HG03280 (cell line): ENCODE measurements at regions not wholly inside any gene's neighbourhood (a gene's known extent, or its start where the extent isn't known, plus 50 kb on each side); places are given as distances from the start of the nearest gene placed in this dataset.

Experiments used
- ATAC-seq: cut with Tn5 transposase; IDR thresholded peaks from one replicate; pipeline ENCODE4 v1.9.1; 2021; ENCODE audit warnings: mild to moderate bottlenecking, moderate library complexity; ENCODE audit not compliant: unreplicated experiment

DNA sequence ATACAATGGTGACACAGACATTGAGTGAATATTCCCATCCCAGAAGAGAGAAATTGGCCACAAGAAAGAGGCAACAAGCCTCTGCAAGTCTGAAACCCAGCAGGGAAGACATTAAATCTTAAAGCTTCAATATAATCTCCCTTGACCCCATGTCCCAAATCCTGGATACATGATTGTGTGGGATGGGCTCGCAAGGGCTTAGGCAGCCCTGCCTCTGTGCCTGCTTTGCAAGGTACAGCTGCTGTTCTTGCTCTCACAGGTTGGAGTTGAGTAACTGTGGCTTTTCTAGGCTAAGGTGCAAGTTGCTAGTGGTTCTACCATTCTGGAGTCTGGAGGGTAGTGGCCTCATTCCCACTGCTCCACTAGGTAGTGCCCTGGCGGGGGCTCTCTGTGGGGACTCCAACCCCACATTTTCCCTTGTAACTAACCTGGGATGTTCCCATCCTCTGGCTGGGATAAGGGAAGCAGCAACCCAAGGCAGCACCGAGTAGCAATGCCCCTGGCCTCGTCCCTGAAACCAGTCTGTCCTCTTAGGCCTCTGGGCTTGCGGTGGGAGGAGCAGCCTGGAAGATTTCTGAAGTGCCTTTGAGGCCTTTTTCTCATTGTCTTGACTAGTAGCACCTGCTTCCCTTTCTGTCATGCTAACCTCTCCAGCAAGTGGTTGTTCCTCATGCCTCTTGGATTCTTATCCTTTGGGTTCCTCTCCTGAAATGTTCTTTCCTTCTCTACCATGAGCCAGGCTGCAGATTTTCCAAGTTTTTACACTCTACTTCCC lies 90.0 kb downstream of the FAM174B start:
- ATAC-seq = no peak

DNA sequence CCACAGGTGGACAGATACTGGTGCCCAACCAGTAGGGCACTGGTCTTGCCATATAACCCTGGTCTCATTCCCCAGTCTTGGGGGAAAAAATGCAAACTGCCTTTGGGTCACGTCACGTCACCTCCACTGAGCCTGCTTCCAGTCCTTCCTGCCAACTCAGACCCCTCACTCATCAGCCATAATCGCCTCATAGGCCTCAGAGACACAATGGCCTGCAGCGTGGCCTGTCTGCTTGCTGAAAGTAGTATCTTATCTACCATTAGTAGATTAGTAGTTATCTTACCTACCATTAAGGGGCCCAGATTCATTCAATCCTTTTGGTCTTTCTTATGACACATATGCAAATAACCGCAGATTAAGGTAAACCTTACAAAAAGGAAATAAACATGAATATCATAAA lies 93.8 kb downstream of the FAM174B start:
- ATAC-seq = no peak

DNA sequence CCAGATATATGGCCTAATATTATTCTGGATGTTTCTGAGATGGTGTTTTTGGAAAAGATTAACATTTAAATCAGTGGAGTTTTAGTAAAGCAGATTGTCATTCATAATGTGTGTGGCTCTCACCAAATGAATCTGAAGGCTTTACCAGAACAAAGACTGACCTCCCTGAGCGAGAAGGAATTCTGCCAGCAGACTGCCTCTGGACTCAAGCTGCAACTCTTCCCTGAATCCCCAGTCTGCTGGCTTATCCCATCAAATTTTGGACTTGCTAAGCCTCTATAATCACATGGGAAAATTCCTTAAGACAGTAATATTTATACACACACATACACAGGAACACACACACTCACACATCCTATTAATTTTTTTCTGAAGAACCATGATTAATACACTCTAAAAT lies 102.3 kb downstream of the FAM174B start:
- no peak for ATAC-seq

DNA sequence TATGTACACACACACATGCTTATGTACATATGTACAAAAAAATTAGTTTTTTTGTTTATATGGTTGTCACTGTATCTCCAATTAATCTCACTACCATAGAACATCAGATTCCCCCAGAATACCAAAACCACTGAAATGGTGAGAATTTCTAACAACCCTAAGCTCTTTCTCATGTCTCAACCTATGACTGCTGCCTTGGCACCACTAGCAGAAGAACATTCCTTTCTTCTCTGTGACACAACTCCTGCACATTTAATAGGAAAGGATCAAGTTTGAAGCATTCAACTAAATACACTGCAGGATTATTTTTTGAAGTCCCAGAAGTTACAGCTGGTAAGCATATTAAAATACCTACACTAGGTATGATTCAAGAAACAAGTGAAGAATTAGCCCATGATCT lies 109.6 kb downstream of the FAM174B start:
- no peak for ATAC-seq

DNA sequence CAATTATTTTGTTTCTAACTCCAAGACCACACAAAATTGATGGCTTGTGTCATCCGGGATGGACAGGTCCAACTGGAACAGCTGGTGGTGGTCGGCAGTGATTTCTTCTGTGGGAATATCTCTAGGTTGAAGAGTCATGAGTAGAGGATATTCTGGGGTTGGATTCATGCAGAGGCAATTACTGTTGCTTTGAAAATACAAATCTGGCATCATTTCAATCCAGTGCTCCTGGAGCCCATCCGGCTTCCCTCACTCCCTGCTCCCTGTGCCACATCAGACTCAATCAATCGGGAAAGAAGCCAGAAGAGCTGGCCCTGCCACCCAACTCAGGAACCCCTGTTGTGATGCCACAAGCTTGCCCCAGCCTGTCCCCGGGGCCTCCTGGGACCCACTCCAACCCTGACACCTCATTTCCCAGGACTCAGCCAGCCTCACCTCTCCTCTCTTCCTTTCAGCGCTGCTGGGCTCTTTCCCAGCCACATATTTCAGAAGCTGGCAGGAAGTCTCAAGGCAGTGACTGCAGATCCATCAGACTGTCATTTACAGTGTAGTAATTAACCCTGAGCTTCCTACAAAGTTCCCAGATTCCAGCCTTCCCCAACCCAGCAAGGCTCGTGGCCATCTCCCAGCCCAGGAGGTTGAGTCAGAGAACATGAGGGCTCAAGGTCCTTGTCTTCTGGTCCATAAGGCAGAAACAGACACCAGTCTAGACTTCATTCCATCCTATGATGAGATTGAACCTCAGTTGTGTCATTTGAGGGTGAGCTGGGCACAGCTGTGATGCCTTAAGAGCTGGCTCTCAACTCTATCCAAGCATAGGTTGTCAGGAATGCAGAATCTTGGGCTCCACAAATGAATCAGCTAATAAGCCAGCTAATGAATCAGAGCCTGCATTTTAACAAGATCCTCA lies 114.0 kb downstream of the FAM174B start:
- ATAC-seq = no peak

DNA sequence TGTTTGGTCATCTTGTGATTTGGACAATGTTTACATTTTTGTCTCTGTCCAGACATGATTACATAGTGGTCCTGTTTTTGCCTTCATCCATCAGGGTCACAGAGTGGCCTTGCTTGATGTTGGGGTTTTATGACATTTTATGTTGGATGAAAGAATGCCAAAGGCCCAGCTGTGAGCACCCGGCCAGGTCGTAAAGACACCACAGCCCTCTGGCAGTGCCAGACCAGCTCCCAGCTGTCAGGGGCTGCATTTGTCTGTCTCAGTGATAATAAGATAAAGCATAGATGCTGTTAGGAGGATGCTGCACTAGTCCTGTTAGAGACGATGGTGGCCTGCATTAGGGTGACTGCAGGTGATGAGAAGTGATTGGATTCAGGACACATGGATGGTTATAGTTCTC lies 117.5 kb downstream of the FAM174B start:
- ATAC-seq = no peak

DNA sequence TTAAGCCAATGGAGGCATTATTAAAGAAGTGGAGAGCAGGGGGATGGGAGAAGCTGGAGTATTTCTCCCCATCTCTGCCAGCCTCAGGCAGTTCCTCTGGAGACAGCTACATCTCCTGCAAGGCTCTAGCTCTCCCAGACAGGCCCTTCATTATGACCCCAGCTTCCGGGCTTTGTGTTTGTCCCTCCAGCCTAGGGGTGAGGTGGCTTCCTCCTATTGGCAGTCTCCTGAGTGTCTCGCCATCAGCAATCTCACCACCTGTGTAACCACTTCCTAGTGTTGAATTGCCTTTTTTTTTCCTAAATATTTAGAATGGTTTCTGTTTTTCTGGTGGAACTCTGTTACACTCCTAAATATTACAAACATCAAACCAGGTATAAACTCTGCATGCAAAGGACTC lies 122.3 kb downstream of the FAM174B start:
- ATAC-seq = no peak

DNA sequence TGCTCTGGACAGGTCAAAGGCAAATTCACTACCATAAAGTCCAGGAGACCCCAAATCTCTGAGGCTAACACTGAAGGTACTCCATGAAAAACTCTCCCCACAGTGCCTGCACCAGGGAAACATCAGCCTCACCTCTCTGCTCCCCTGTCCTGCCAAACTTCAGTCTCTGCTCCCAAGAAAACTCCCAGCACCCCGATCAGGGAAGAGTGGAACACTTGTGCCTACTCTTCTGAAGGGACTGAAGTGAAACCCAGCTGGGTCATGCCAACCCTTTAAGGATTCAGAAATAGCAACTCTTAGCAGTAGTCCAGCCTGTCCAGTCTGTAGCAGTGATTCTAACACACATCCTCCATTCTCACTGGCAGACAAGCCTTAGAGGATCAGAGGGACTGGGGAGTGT lies 124.2 kb downstream of the FAM174B start:
- ATAC-seq = no peak

DNA sequence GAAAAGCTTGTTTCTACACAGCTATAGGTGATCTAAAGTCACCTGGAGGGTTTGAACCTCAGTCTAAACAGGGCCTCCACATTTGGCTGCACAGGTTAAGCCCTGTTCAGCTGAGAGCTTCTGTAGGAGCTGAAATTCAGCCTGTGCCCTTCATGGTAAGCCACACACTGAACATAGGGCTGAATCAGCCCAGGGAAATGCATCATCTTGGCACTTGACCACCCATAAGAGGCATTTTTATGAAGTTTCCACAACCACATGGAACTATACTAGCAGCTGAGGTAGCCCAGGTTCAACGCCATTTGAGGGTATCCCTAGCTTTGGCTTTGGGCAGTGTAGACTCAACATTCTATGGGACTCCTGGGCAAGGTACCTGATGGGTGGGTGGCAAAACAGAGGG lies 126.8 kb downstream of the FAM174B start:
- no peak for ATAC-seq

DNA sequence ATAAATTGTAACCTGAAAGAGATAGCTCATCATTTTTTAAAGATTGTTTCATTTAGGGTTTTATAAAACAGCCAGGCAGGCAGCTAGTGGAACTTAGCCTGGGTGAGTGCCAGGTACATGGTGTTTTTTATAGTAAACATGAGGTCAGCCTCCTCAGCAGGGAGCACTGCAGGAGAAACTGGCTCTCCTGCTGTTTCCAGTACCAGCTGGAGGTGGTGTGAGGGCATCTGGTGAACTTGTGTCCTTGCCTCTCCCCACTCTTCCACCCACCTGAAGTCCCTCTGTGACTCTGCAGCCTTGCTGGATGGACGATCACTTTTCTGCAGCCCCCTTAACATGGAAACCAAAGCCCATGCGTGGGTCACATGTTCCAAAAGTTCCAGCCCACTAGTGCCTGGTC lies 128.4 kb downstream of the FAM174B start:
- ATAC-seq = no peak

DNA sequence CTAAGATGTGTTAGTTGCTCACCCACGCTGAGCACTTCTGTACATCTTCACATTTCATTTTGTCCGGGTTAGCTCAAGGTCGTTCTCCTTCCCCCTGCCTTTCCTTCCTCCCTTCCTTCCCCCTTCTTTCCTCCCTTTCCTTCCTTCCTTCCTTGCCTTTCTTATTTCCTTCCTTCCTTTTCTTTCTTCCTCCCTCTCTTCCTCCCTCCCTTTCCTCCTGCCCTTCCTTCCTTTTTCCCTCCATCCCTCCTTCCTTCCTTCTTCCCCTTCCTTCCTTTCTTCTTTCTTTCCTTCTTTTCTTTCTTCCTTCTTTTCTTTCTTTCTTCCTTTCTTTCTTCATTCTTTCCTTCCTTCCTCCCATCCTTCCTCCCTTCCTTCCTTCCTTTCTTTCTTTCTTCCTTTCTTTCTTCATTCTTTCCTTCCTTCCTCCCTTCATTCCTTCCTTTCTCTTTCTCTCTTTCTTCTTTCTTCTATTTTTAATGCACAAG lies 129.8 kb downstream of the FAM174B start:
- no peak for ATAC-seq

DNA sequence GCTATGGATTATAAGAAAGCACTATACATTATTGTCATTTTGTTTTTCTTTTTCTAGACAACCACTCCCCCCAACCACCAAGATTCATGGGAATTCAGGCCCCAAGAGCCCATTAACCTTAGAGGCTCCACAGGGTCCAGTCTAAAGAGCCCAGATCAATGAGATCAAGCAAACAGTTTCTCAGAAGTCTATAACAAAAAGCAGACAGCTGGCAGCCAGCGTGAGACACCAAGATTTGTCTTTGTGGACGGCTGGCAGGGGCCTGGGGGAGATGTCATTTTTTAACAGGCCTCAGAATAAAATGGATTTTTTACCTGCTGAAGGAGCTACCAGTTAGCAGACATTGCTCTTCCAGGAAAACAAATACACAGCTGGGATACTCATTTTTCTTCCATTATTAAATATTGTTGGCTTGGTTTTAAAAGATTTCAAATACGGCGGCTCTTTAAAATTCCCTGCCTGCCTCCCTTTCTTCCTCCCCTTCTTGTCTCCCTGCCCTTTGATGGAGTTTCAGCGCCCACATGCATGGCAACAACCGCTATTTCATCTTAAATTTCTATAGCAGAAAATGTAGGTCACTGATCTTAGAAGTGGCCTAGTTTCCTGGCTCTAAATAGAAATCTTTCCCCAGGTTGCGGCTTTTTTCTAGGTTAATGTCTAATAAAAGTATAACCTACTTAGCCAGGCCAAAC lies 130.6 kb downstream of the FAM174B start:
- no peak for ATAC-seq

DNA sequence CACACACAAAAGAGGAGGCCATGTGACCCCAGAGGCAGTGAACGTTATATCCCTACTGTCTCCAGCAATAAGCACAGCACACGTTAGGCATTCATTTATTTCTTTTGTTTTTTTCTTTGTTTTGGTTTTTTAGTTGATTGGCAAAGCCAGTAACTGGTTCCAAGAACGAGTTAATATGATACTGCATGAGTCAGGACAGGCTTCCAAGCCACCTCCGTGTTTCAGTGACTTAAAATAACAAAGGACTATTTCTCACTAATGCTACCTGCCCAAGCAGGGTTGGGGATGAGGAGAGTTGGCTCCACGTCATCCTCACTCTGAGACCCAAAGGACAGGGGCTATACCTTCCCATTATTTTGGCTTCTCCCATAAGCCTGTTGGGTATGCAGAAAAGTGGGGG lies 130.5 kb downstream of the ST8SIA2 start:
- no peak for ATAC-seq

DNA sequence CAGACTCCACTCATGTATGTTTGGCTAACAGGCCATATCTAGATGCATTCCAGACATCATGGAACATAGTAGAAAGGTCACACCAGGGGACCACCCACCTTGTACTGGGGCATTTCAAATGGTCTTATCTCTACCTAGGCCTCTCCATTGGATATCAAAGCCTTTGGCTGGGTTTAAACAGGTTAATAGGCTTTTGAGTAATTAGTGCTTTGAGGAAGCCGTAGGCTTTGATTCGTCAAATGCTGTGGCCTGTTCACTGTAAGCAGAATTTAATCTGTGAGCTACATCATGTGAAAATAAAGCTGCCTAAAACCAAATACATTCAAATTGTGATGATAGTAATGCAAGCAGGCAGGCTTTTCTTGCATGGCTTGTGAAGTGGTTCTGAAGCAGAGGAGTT lies 129.5 kb downstream of the ST8SIA2 start:
- ATAC-seq = no peak

DNA sequence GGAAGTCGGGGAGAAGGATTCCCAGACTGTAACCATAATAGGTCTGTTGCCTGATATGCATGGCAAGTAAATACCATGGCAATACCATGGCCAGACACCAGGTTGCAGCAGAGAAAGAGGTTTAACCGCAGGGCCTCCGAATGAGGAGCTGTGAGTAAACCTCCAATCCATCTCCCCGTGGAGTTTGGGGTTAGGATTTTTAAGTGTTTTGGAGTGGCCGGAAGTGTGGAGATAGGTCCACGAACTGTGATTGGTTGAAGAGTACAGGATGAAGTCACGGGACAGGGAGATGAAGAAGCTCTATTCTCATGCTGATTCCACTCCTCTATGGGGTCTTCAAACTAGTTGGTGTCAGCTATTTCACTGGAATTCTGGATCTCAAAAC lies 127.9 kb downstream of the ST8SIA2 start:
- ATAC-seq = peak; percentile 89

DNA sequence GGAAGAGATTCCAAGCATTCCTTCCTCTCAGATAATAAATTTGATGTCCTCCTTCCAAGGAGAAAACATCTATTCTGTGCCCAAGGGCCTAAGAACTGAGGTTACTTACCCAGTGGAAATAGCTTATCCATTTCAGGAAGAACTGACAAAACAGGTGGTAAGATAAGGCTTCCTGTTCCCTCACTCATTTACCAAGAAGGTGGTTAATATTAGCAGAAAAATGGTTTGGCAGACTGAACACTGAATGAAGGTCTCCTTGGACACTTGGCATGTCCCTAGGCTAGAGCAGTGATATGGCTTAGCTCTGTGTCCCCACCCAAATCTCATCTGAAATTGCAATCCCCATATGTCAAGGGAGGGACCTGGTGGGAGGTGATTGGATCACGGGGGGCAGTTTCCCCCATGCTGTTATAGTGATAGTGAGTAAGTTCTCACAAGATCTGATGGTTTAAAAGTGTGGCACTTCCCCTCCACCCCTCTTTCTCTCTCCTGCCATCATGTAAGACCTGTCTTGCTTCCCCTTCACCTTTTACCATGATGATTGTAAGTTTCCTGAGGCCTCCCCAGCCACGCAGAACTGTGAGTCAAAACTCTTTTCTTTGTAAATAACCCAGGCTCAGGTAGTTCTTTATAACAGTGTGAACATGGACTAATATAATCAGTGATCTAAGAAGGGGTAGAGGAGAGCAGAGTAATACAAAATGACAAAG lies 127.4 kb downstream of the ST8SIA2 start:
- ATAC-seq = peak; percentile 14

DNA sequence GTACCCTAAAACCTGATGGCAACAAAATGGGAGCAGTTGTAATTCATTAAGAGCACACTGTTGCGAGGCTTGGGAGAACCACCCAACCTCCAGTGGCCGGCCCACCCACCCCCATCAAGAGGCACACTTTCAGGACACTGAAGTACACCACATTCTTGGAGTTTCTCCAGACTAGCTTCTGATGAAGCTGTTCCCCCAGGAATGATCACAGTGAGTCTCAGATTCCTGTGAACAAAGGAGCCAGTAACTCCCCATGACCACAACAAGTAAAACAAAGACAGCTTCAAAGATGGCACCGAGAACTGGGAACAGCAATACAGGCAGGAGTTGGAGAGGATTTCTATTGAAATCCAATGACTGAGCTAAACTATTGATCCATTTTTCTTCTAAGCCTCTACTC lies 126.0 kb downstream of the ST8SIA2 start:
- ATAC-seq = no peak
